ENCODE measurements at regions not wholly inside any gene's neighbourhood (a gene's known extent, or its start where the extent isn't known, plus 50 kb on each side); places are given as distances from the start of the nearest gene placed in this dataset.

GRCh38 chr10:128851726-128852125, 615.3 kb upstream of the MGMT start:
- TF ChIP-seq POLR2A (IDR thresholded peaks at IDR 0.05): no peak
- TF ChIP-seq CTCF (IDR thresholded peaks at IDR 0.05): no peak

Measured in uterus (tissue), 2 donors.